H1 (cell line): ENCODE measurements at regions not wholly inside any gene's neighbourhood (a gene's known extent, or its start where the extent isn't known, plus 50 kb on each side); places are given as distances from the start of the nearest gene placed in this dataset.

Experiments
- CTCF ChIA-PET: fragments of 300-600 bp; sonication (Branson Sonifier 250); formaldehyde crosslinking; loops from one replicate; lab custom pipeline; 2021; ENCODE audit not compliant: partially characterized antibody; lab: Charles Lee
- POLR2A ChIA-PET: fragments of 300-600 bp; sonication (Branson Sonifier 250); formaldehyde crosslinking; loops from one replicate; lab custom pipeline; 2021; ENCODE audit warnings: inconsistent platforms; ENCODE audit not compliant: partially characterized antibody; lab: Charles Lee
- DNase-seq, 2 experiments: peaks; one replicate each; pipeline versions ENCODE4 v3.0.0 to v3.0.0-alpha.2; 2010 to 2022; ENCODE audit warnings: low spot score in 2 of 2, low read depth in 1 of 2, mixed read lengths in 1 of 2
- FAIRE-seq: peaks from 2 replicates; lab custom pipeline; 2011; peaks lifted over from hg19 to GRCh38; lab: Jason Lieb, UNC
- H2AFZ ChIP-seq: 2 replicates; pipeline ENCODE4 v1.8.1; 2012; ENCODE audit warnings: low read length, inconsistent platforms
- H2AK5ac ChIP-seq: 2 replicates; pipeline ENCODE4 v1.6.1; 2013; ENCODE audit warnings: low read depth, low read length
- H2BK120ac ChIP-seq: replicated peaks from 2 replicates; pipeline ENCODE3; 2013; ENCODE audit warnings: low read depth, low read length, inconsistent platforms
- H2BK12ac ChIP-seq: 2 replicates; pipeline ENCODE4 v1.6.1; 2013; ENCODE audit warnings: low read depth, low read length
- H2BK15ac ChIP-seq: 2 replicates; pipeline ENCODE4 v1.6.1; 2013; ENCODE audit warnings: low read length
- H2BK20ac ChIP-seq: 2 replicates; pipeline ENCODE4 v1.6.1; 2013; ENCODE audit warnings: low read length
- H2BK5ac ChIP-seq: 2 replicates; pipeline ENCODE4 v1.6.1; 2013; ENCODE audit warnings: low read depth, low read length
- H3K14ac ChIP-seq: 2 replicates; pipeline ENCODE4 v1.6.1; 2013; ENCODE audit warnings: inconsistent platforms; ENCODE audit not compliant: insufficient read length
- H3K18ac ChIP-seq: 2 replicates; pipeline ENCODE4 v1.6.1; 2013; ENCODE audit warnings: low read length; ENCODE audit errors: extremely low read depth
- H3K23ac ChIP-seq: 2 replicates; pipeline ENCODE4 v1.6.1; 2013; ENCODE audit warnings: inconsistent platforms; ENCODE audit not compliant: insufficient read length
- H3K23me2 ChIP-seq: 2 replicates; pipeline ENCODE4 v1.6.1; 2013; ENCODE audit warnings: low read depth, low read length
- H3K27ac ChIP-seq: 2 replicates; pipeline ENCODE4 v1.6.1; 2011; ENCODE audit warnings: low read depth, low read length, inconsistent platforms
- H3K27me3 ChIP-seq, 4 experiments: replicated peaks in 1 of 4; 1 replicate in 1 of 4; 2 replicates in 3 of 4; pipeline versions ENCODE4 v1.6.1 to v1.8.1; 2011 to 2013; ENCODE audit warnings: low read length in 3 of 4, mild to moderate bottlenecking in 3 of 4, inconsistent platforms in 2 of 4, mixed read lengths in 2 of 4, moderate library complexity in 1 of 4; ENCODE audit not compliant: control insufficient read depth in 3 of 4, insufficient read depth in 3 of 4; ENCODE audit errors: extremely low read depth in 1 of 4
- H3K36me3 ChIP-seq, 4 experiments: 2 replicates each; pipeline versions ENCODE4 v1.6.1 to v1.8.1; 2011 to 2013; ENCODE audit warnings: mild to moderate bottlenecking in 4 of 4, low read length in 3 of 4, moderate library complexity in 2 of 4, control low read depth in 1 of 4, inconsistent platforms in 1 of 4; ENCODE audit not compliant: insufficient read depth in 4 of 4, control insufficient read depth in 2 of 4
- H3K4ac ChIP-seq: replicated peaks from 2 replicates; pipeline ENCODE3; 2013; ENCODE audit warnings: low read length, low read depth, mixed read lengths, inconsistent platforms; ENCODE audit not compliant: insufficient read length
- H3K4me1 ChIP-seq, 4 experiments: replicated peaks in 1 of 4; 1 replicate in 1 of 4; 2 replicates in 3 of 4; pipeline versions ENCODE4 v1.6.1 to v1.8.1; 2011 to 2013; ENCODE audit warnings: low read length in 3 of 4, inconsistent platforms in 2 of 4, mixed read lengths in 1 of 4; ENCODE audit not compliant: insufficient read depth in 4 of 4, control insufficient read depth in 3 of 4
- H3K4me2 ChIP-seq, 2 experiments: 2 replicates each; pipeline versions ENCODE4 v1.6.1 to v1.8.1; 2011 to 2013; ENCODE audit warnings: low read depth in 2 of 2, low read length in 2 of 2, control low read depth in 1 of 2, inconsistent platforms in 1 of 2, mild to moderate bottlenecking in 1 of 2; ENCODE audit not compliant: insufficient read depth in 1 of 2
- H3K4me3 ChIP-seq, 4 experiments: fragments of 200-600, 300-600 bp in 1 of 4; sonication (generic), shearing (Covaris generic), sonication (Bioruptor Twin) in 1 of 4; 2 replicates each; pipeline versions ENCODE4 v1.5.1 to v1.8.1; 2011 to 2016; ENCODE audit warnings: low read length in 4 of 4, low read depth in 3 of 4, control low read depth in 2 of 4, inconsistent platforms in 2 of 4, mild to moderate bottlenecking in 2 of 4, mixed read lengths in 1 of 4, moderate library complexity in 1 of 4; ENCODE audit not compliant: insufficient read depth in 2 of 4; ENCODE audit errors: extremely low read depth in 1 of 4
- H3K56ac ChIP-seq: replicated peaks from 2 replicates; pipeline ENCODE3; 2013; ENCODE audit warnings: low read depth, mild to moderate bottlenecking, mixed read lengths, low read length, inconsistent platforms; ENCODE audit not compliant: insufficient read length
- H3K79me1 ChIP-seq: 2 replicates; pipeline ENCODE4 v1.6.1; 2013; ENCODE audit warnings: low read depth, low read length, control low read depth
- H3K79me2 ChIP-seq, 2 experiments: 2 replicates each; pipeline versions ENCODE4 v1.6.1 to v1.8.1; 2012 to 2013; ENCODE audit warnings: low read length in 2 of 2, mild to moderate bottlenecking in 2 of 2, inconsistent platforms in 1 of 2; ENCODE audit not compliant: insufficient read depth in 2 of 2, control insufficient read depth in 1 of 2
- H3K9ac ChIP-seq, 4 experiments: replicated peaks in 1 of 4; 1 replicate in 1 of 4; 2 replicates in 3 of 4; pipeline versions ENCODE4 v1.6.1 to v1.8.1; 2011 to 2013; ENCODE audit warnings: low read depth in 3 of 4, low read length in 3 of 4, control low read depth in 2 of 4, mild to moderate bottlenecking in 2 of 4, moderate library complexity in 2 of 4, inconsistent platforms in 1 of 4; ENCODE audit errors: extremely low read depth in 1 of 4
- H3K9me3 ChIP-seq, 2 experiments: 2 replicates each; pipeline versions ENCODE4 v1.6.1 to v1.8.1; 2012 to 2013; ENCODE audit warnings: mild to moderate bottlenecking in 2 of 2, moderate library complexity in 2 of 2, control low read depth in 1 of 2, inconsistent platforms in 1 of 2, low read depth in 1 of 2, low read length in 1 of 2, mixed read lengths in 1 of 2; ENCODE audit not compliant: insufficient read depth in 2 of 2
- H4K20me1 ChIP-seq, 2 experiments: replicated peaks in 1 of 2; 2 replicates each; pipeline versions ENCODE3 to v1.8.1; 2011 to 2013; ENCODE audit warnings: inconsistent platforms in 2 of 2, low read length in 2 of 2, mild to moderate bottlenecking in 1 of 2; ENCODE audit not compliant: insufficient read depth in 2 of 2, control insufficient read depth in 1 of 2
- H4K5ac ChIP-seq: 2 replicates; pipeline ENCODE4 v1.6.1; 2013; ENCODE audit warnings: low read length, low read depth, mixed read lengths, inconsistent platforms; ENCODE audit not compliant: insufficient read length
- H4K8ac ChIP-seq: 2 replicates; pipeline ENCODE4 v1.8.0; 2013; ENCODE audit warnings: mild to moderate bottlenecking, moderate library complexity, low read length, inconsistent platforms; ENCODE audit not compliant: insufficient read depth; ENCODE audit errors: extremely low read depth
- H4K91ac ChIP-seq: replicated peaks from 2 replicates; pipeline ENCODE3; 2013; ENCODE audit warnings: low read length, mixed read lengths, inconsistent platforms; ENCODE audit not compliant: insufficient read length
- BACH1 ChIP-seq: IDR thresholded peaks from 2 replicates; pipeline ENCODE4 v1.6.1; 2012; ENCODE audit warnings: low read length, improper control_type of control experiment
- CBX5 ChIP-seq: fragments of 300-800, 300-1000 bp; sonication (generic); IDR thresholded peaks from 2 replicates; pipeline ENCODE4 v1.7.1; 2016; ENCODE audit warnings: antibody characterized with exemption, low read length, low read depth
- CHD1 ChIP-seq: IDR thresholded peaks from 2 replicates; pipeline ENCODE4 v1.6.1; 2012; ENCODE audit warnings: low read depth, low read length, improper control_type of control experiment
- CTBP2 ChIP-seq: IDR thresholded peaks from 2 replicates; pipeline ENCODE4 v1.7.0; 2011; ENCODE audit warnings: borderline replicate concordance, mild to moderate bottlenecking, moderate library complexity, mixed read lengths, low read length; ENCODE audit not compliant: insufficient read depth, insufficient read length
- GABPA ChIP-seq: IDR thresholded peaks from 2 replicates; pipeline ENCODE4 v1.6.1; 2011; ENCODE audit warnings: mild to moderate bottlenecking, low read length, moderate library complexity, borderline replicate concordance; ENCODE audit not compliant: insufficient read depth
- JUN ChIP-seq: IDR thresholded peaks from 2 replicates; pipeline ENCODE4 v1.6.1; 2011; ENCODE audit warnings: low read depth, mild to moderate bottlenecking, improper control_type of control experiment, low read length
- POLR2AphosphoS5 ChIP-seq: IDR thresholded peaks from 2 replicates; pipeline ENCODE4 v1.6.1; 2011; ENCODE audit warnings: low read depth, low read length
- RBBP5 ChIP-seq: IDR thresholded peaks from 2 replicates; pipeline ENCODE4 v1.7.1; 2012; ENCODE audit warnings: low read depth, mild to moderate bottlenecking, inconsistent platforms, low read length, moderate library complexity, borderline replicate concordance
- SP2 ChIP-seq: IDR thresholded peaks from 2 replicates; pipeline ENCODE4 v1.6.1; 2012; ENCODE audit warnings: mild to moderate bottlenecking, low read length, inconsistent platforms
- SP4 ChIP-seq: IDR thresholded peaks from 2 replicates; pipeline ENCODE4 v1.6.1; 2012; ENCODE audit warnings: low read length, inconsistent platforms
- TAF7 ChIP-seq: optimal IDR thresholded peaks from 2 replicates; pipeline ENCODE3; 2011; ENCODE audit warnings: low read depth, mild to moderate bottlenecking, inconsistent platforms, low read length, moderate library complexity, borderline replicate concordance
- TCF12 ChIP-seq: IDR thresholded peaks from 2 replicates; pipeline ENCODE4 v1.6.1; 2011; ENCODE audit warnings: low read depth, mild to moderate bottlenecking, low read length
- WGBS, 2 experiments: shearing (Covaris generic) in 1 of 2; methylation state at CpG; one replicate each; pipeline versions ENCODE4 v1.1.6 to v1.1.7; 2013 to 2015; ENCODE audit warnings: low lambda C conversion rate in 2 of 2, mixed read lengths in 2 of 2, inconsistent platforms in 1 of 2, low coverage in 1 of 2, missing lambda C conversion rate in 1 of 2; ENCODE audit not compliant: insufficient replicate concordance in 2 of 2, insufficient coverage in 1 of 2, insufficient read length in 1 of 2; ENCODE audit errors: extremely low coverage in 1 of 2, missing lambda C conversion rate in 1 of 2; 5-methylcytosine and 5-hydroxymethylcytosine counted together
- TF ChIP-seq, protein P1 (sequence below): IDR thresholded peaks from 2 replicates; pipeline ENCODE4 v1.6.1; 2011; ENCODE audit warnings: low read length, improper control_type of control experiment

DNA sequence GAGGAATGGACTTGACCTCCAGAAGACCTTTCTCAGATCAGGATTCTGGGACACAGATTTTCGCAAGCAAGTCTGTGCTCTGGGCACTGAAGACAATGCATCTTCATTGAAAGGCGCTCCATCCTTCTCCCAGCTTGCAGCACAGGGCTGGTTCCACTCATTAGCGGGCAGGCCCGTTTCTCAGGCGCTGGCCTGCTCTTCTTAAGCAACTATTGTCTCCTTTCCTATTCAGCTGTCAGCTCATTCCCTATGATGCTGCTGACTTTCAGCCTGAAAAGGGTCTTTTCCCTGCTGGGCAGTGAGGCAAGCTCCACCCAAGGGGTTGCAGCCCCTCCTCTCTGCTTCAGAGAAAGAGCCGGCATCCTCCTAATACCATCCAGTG, 91.9 kb upstream of the PLXNA2 start:
- Histone ChIP-seq H3K4me1 (peaks cover 0 to 5% (median 0%) of the 10 kb centered on the region in 4 experiments; a peak in 1 of 7 replicates), H3K9me3 (no peaks in the 10 kb centered on the region), H2AFZ (no peak overlapping the region), H3K23ac (no peak overlapping the region), H3K14ac (no peak overlapping the region), H4K5ac (no peak overlapping the region), H3K9ac (no peak overlapping the region)
- TF ChIP-seq SP2 (no peak), TCF12 (no peak), TAF7 (no peak), CHD1 (no peak), POLR2AphosphoS5 (no peak), GABPA (no peak), JUN (no peak), RBBP5 (no peak), CTBP2 (no peak), SP4 (no peak), CBX5 (no peak), BACH1 (no peak)
- TF ChIP-seq, protein P1, sequence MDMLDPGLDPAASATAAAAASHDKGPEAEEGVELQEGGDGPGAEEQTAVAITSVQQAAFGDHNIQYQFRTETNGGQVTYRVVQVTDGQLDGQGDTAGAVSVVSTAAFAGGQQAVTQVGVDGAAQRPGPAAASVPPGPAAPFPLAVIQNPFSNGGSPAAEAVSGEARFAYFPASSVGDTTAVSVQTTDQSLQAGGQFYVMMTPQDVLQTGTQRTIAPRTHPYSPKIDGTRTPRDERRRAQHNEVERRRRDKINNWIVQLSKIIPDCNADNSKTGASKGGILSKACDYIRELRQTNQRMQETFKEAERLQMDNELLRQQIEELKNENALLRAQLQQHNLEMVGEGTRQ = no peak
- TF ChIP-seq, all 59 proteins: peak for 0
- Histone ChIP-seq H3K27ac (no peak overlapping the region), H2BK5ac (no peak overlapping the region), H2BK20ac (no peak overlapping the region), H4K8ac (no peak overlapping the region), H3K4me2 (no peak overlapping the region; a peak in 1 of 4 replicates), H3K18ac (no peak overlapping the region), H3K27me3 (peaks cover 0 to 5% (median 1%) of the 10 kb centered on the region in 4 experiments; a peak in 3 of 7 replicates), H3K4me3 (no peak overlapping the region), H2BK12ac (no peak overlapping the region), H3K79me2 (no peaks in the 10 kb centered on the region), H2BK120ac (no peak overlapping the region), H4K91ac (no peak overlapping the region), H3K56ac (no peak overlapping the region), H3K36me3 (no peaks in the 10 kb centered on the region), H2BK15ac (no peak overlapping the region), H4K20me1 (no peaks in the 10 kb centered on the region), H3K23me2 (no peaks in the 10 kb centered on the region), H3K79me1 (no peaks in the 10 kb centered on the region), H2AK5ac (no peak overlapping the region), H3K4ac (no peak overlapping the region)
- CTCF ChIA-PET = interaction anchor here (0.7 kb wide), 1 partner anchor 51 kb away, joined by 3 read pairs; no protein-coding TSS in a partner anchor
- FAIRE-seq (no peak), DNase-seq (no peak)
- POLR2A ChIA-PET = no interaction called here
- WGBS, 2 experiments = 90% methylated on average over 6 of the region's 6 CpGs; no CpG with 5 or more reads in 1 of the 2 experiments
